IMR-90 (cell line): ENCODE measurements at regions not wholly inside any gene's neighbourhood (a gene's known extent, or its start where the extent isn't known, plus 50 kb on each side); places are given as distances from the start of the nearest gene placed in this dataset.

ENCODE experiments used
- ATAC-seq: fragments of 200-7000 bp; cut with Tn5 transposase; 2 replicates; pipeline ENCODE4 v1.9.1; 2020; ENCODE audit warnings: low read depth, mild to moderate bottlenecking, moderate library complexity
- BruUV-seq: library from RNA; stranded (reverse); fragments of 400-500 nt; replicated peaks from 2 replicates; lab custom pipeline; 2021; lab: Mats Ljungman, UMichigan
- CTCF ChIA-PET: fragments of 300-600 bp; formaldehyde crosslinking; extraction: SDS; loops from one replicate; lab custom pipeline; 2021; ENCODE audit warnings: antibody characterized with exemption; lab: Yijun Ruan, JAX
- POLR2A ChIA-PET: fragments of 300-600 bp; sonication (Branson Sonifier 250); formaldehyde crosslinking; loops from one replicate; lab custom pipeline; 2022; ENCODE audit warnings: antibody characterized with exemption; ENCODE audit not compliant: unreplicated experiment; lab: Charles Lee
- DNase-seq: peaks from one replicate; pipeline ENCODE4 v3.0.0; 2013
- H2AFZ ChIP-seq: replicated peaks from 2 replicates; pipeline ENCODE3; 2013; ENCODE audit warnings: low read length, mild to moderate bottlenecking; ENCODE audit not compliant: poor library complexity
- H2AK5ac ChIP-seq: 2 replicates; pipeline ENCODE4 v1.6.1; 2013; ENCODE audit warnings: low read depth, low read length, inconsistent platforms
- H2AK9ac ChIP-seq: replicated peaks from 2 replicates; pipeline ENCODE3; 2013; ENCODE audit warnings: mild to moderate bottlenecking, low read depth, low read length, moderate library complexity; ENCODE audit not compliant: poor library complexity
- H2BK120ac ChIP-seq: 2 replicates; pipeline ENCODE4 v1.6.1; 2013; ENCODE audit warnings: low read depth, low read length, inconsistent platforms
- H2BK15ac ChIP-seq: 3 replicates; pipeline ENCODE4 v1.6.1; 2013; ENCODE audit warnings: low read depth, low read length, inconsistent platforms
- H2BK20ac ChIP-seq: 2 replicates; pipeline ENCODE4 v1.6.1; 2013; ENCODE audit warnings: low read depth, mild to moderate bottlenecking, inconsistent platforms, low read length, moderate library complexity
- H2BK5ac ChIP-seq: 2 replicates; pipeline ENCODE4 v1.6.1; 2013; ENCODE audit warnings: mild to moderate bottlenecking, low read depth, low read length, inconsistent platforms; ENCODE audit not compliant: poor library complexity, severe bottlenecking
- H3K14ac ChIP-seq: replicated peaks from 2 replicates; pipeline ENCODE4 v1.6.1; 2013; ENCODE audit warnings: low read depth, low read length, inconsistent platforms
- H3K18ac ChIP-seq: 2 replicates; pipeline ENCODE4 v1.6.1; 2013; ENCODE audit warnings: low read depth, low read length, control low read depth
- H3K23ac ChIP-seq: 2 replicates; pipeline ENCODE4 v1.6.1; 2013; ENCODE audit warnings: low read depth, low read length, inconsistent platforms
- H3K27ac ChIP-seq: 2 replicates; pipeline ENCODE4 v1.5.1; 2013; ENCODE audit warnings: mild to moderate bottlenecking, control low read depth, low read length; ENCODE audit not compliant: insufficient read depth
- H3K27me3 ChIP-seq: 2 replicates; pipeline ENCODE4 v1.6.1; 2013; ENCODE audit warnings: low read length; ENCODE audit not compliant: control insufficient read depth, insufficient read depth
- H3K36me3 ChIP-seq: 2 replicates; pipeline ENCODE4 v1.6.1; 2013; ENCODE audit warnings: low read length, mixed read lengths; ENCODE audit not compliant: control insufficient read depth, insufficient read depth
- H3K4ac ChIP-seq: 2 replicates; pipeline ENCODE4 v1.6.1; 2013; ENCODE audit warnings: low read depth, low read length, inconsistent platforms
- H3K4me1 ChIP-seq: 2 replicates; pipeline ENCODE4 v1.6.1; 2013; ENCODE audit warnings: low read length, mixed read lengths; ENCODE audit not compliant: control insufficient read depth, insufficient read depth
- H3K4me2 ChIP-seq: 2 replicates; pipeline ENCODE4 v1.6.1; 2013; ENCODE audit warnings: low read depth, mild to moderate bottlenecking, control low read depth, low read length, moderate library complexity
- H3K4me3 ChIP-seq: 2 replicates; pipeline ENCODE4 v1.5.1; 2013; ENCODE audit warnings: low read depth, mild to moderate bottlenecking, control low read depth, low read length, moderate library complexity; ENCODE audit not compliant: insufficient read depth
- H3K56ac ChIP-seq: 2 replicates; pipeline ENCODE4 v1.6.1; 2013; ENCODE audit warnings: low read length, inconsistent platforms; ENCODE audit not compliant: insufficient read depth; ENCODE audit errors: extremely low read depth
- H3K79me1 ChIP-seq, 2 experiments: 2 replicates each; pipeline ENCODE4 v1.6.1; 2013; ENCODE audit warnings: low read length in 2 of 2, inconsistent platforms in 1 of 2, low read depth in 1 of 2
- H3K9ac ChIP-seq: 2 replicates; pipeline ENCODE4 v1.6.1; 2013; ENCODE audit warnings: low read depth, low read length, control low read depth
- H3K9me1 ChIP-seq: 2 replicates; pipeline ENCODE4 v1.6.1; 2013; ENCODE audit warnings: low read length, inconsistent platforms; ENCODE audit not compliant: insufficient read depth
- H3K9me3 ChIP-seq: 2 replicates; pipeline ENCODE4 v1.6.1; 2013; ENCODE audit warnings: low read length; ENCODE audit not compliant: control insufficient read depth, insufficient read depth
- H4K20me1 ChIP-seq: 2 replicates; pipeline ENCODE4 v1.6.1; 2013; ENCODE audit warnings: low read length, inconsistent platforms; ENCODE audit not compliant: insufficient read depth
- H4K5ac ChIP-seq: 2 replicates; pipeline ENCODE4 v1.6.1; 2013; ENCODE audit warnings: mild to moderate bottlenecking, low read depth, low read length, control low read depth
- H4K8ac ChIP-seq, 2 experiments: 2 replicates each; pipeline ENCODE4 v1.6.1; 2013; ENCODE audit warnings: low read depth in 2 of 2, low read length in 2 of 2, control low read depth in 1 of 2, inconsistent platforms in 1 of 2
- H4K91ac ChIP-seq: 2 replicates; pipeline ENCODE4 v1.6.1; 2013; ENCODE audit warnings: low read depth, low read length, inconsistent platforms; ENCODE audit not compliant: insufficient read depth
- BHLHE40 ChIP-seq: fragments of 150-350 bp; IDR thresholded peaks from 2 replicates; pipeline ENCODE4 v1.6.1; 2016; ENCODE audit warnings: mild to moderate bottlenecking, low read depth, low read length
- CEBPB ChIP-seq: IDR thresholded peaks from 2 replicates; pipeline ENCODE4 v1.6.1; 2012; ENCODE audit warnings: low read depth, low read length, improper control_type of control experiment
- CTCF ChIP-seq: conservative IDR thresholded peaks from 2 replicates; pipeline ENCODE4 v1.5.1; 2012; ENCODE audit warnings: mild to moderate bottlenecking, low read depth, low read length, improper control_type of control experiment
- FOS ChIP-seq: fragments of 150-350 bp; IDR thresholded peaks from 2 replicates; pipeline ENCODE4 v1.6.1; 2016; ENCODE audit warnings: low read depth, low read length
- MAFK ChIP-seq: IDR thresholded peaks from 2 replicates; pipeline ENCODE4 v1.6.1; 2012; ENCODE audit warnings: low read depth, low read length, improper control_type of control experiment
- MXI1 ChIP-seq: IDR thresholded peaks from 2 replicates; pipeline ENCODE4 v1.6.1; 2012; ENCODE audit warnings: low read depth, mild to moderate bottlenecking, low read length, moderate library complexity, borderline replicate concordance
- RAD21 ChIP-seq: IDR thresholded peaks from 2 replicates; pipeline ENCODE4 v1.6.1; 2012; ENCODE audit warnings: low read length, improper control_type of control experiment
- RCOR1 ChIP-seq: IDR thresholded peaks from 2 replicates; pipeline ENCODE4 v1.6.1; 2012; ENCODE audit warnings: mild to moderate bottlenecking, low read length, improper control_type of control experiment; ENCODE audit not compliant: insufficient replicate concordance
- SMC3 ChIP-seq: fragments of 150-350 bp; IDR thresholded peaks from 2 replicates; pipeline ENCODE4 v1.6.1; 2016; ENCODE audit warnings: low read depth, mild to moderate bottlenecking, antibody characterized with exemption, low read length, moderate library complexity
- USF2 ChIP-seq: fragments of 150-350 bp; IDR thresholded peaks from 2 replicates; pipeline ENCODE4 v1.6.1; 2017; ENCODE audit warnings: mild to moderate bottlenecking, antibody characterized with exemption, low read length, low read depth
- WGBS, 2 experiments: methylation state at CpG; one replicate each; pipeline versions ENCODE4 v1.1.5 to v1.1.7; 2013; ENCODE audit warnings: missing lambda C conversion rate in 2 of 2; ENCODE audit not compliant: insufficient read length in 1 of 2; ENCODE audit errors: extremely low coverage in 2 of 2; 5-methylcytosine and 5-hydroxymethylcytosine counted together
- dilution Hi-C: fragments of 300-500 bp; cut with HindIII; formaldehyde crosslinking; loops from one replicate; pipeline ENCODE4 v1.14.3; 2018; ENCODE audit warnings: low sequenced_read_pairs; ENCODE audit not compliant: unreplicated experiment
- in situ Hi-C: fragments of 300-500 bp; cut with MboI; formaldehyde crosslinking; loops from 3 replicates; pipeline ENCODE4 v1.14.3; 2019; ENCODE audit warnings: low sequenced_read_pairs, inconsistent platforms, mixed read lengths
- intact Hi-C: fragments of 100-400 bp; cut with micrococcal nuclease; formaldehyde crosslinking; loops from 2 replicates; pipeline ENCODE4 v1.10.0; 2022

GRCh38 chr5:124043456-124043855 is 531.5 kb downstream of the CSNK1G3 start:
- DNase-seq: no peak
- H3K4me2 ChIP-seq: no peak overlapping the region
- no peak overlapping the region for H2AFZ ChIP-seq
- no peaks in the 10 kb centered on the region for H4K20me1 ChIP-seq
- H2BK15ac ChIP-seq: no peak overlapping the region
- H2BK5ac ChIP-seq: no peak overlapping the region
- H2AK9ac ChIP-seq: no peak overlapping the region
- H3K14ac ChIP-seq: no peak overlapping the region
- no peaks in the 10 kb centered on the region for H3K36me3 ChIP-seq
- H2BK120ac ChIP-seq: no peak overlapping the region
- ChIA-PET CTCF (interaction anchor here (0.5 to 0.8 kb wide), 2 partner anchors 15 to 90 kb away, joined by 3 read pairs; no protein-coding TSS in a partner anchor), POLR2A (no interaction called here)
- in situ Hi-C loops (no loop called here), dilution Hi-C loops (no loop called here), intact Hi-C loops (no loop called here)
- H3K56ac ChIP-seq: no peak overlapping the region
- ATAC-seq: no peak
- no peak overlapping the region for H3K18ac ChIP-seq
- no peak overlapping the region for H4K91ac ChIP-seq
- BruUV-seq: no TSS peak
- TF ChIP-seq CEBPB (no peak), RAD21 (no peak), USF2 (no peak), FOS (no peak), RCOR1 (no peak), MXI1 (no peak), CTCF (no peak), MAFK (no peak), SMC3 (no peak), BHLHE40 (no peak)
- no CpG with 5 or more reads among the region's 1 CpG for WGBS, 2 experiments
- no peak overlapping the region for H3K4ac ChIP-seq
- H3K27me3 ChIP-seq: no peaks in the 10 kb centered on the region
- H4K5ac ChIP-seq: no peak overlapping the region
- H3K9me1 ChIP-seq: no peaks in the 10 kb centered on the region
- no peak overlapping the region for H2AK5ac ChIP-seq
- H3K23ac ChIP-seq: no peak overlapping the region
- H3K9me3 ChIP-seq: no peaks in the 10 kb centered on the region
- H3K4me3 ChIP-seq: no peak overlapping the region
- H3K9ac ChIP-seq: no peak overlapping the region
- no peaks in the 10 kb centered on the region for H3K79me1 ChIP-seq
- no peak overlapping the region for H3K27ac ChIP-seq
- H3K4me1 ChIP-seq: no peaks in the 10 kb centered on the region
- no peak overlapping the region for H4K8ac ChIP-seq
- H2BK20ac ChIP-seq: no peak overlapping the region
